HG03457 (cell line): ENCODE measurements at regions not wholly inside any gene's neighbourhood (a gene's known extent, or its start where the extent isn't known, plus 50 kb on each side); places are given as distances from the start of the nearest gene placed in this dataset.

Source experiments
- ATAC-seq: cut with Tn5 transposase; IDR thresholded peaks from one replicate; pipeline ENCODE4 v1.9.1; 2021; ENCODE audit warnings: moderate number of reproducible peaks; ENCODE audit not compliant: unreplicated experiment

DNA sequence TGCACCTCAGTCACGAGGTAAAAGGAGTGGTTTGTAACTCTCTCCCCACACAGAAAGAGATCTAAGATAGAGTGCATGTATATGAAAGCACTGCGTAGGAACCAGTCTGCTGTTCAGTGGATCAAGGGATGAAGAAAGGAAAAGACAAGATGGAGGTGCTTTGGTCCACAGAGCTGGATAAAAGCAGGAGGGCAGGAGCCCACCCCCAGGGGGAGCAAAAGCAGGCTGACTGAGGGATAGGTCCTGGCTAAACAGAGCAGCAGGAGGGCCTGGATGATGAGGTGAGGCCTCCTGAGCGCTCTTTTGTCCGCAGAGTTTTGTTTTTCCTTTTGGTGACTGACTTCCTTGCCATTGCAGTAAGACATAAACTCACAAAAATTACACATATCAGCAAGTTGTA is 293.5 kb upstream of the C9orf72 start:
- no peak for ATAC-seq

DNA sequence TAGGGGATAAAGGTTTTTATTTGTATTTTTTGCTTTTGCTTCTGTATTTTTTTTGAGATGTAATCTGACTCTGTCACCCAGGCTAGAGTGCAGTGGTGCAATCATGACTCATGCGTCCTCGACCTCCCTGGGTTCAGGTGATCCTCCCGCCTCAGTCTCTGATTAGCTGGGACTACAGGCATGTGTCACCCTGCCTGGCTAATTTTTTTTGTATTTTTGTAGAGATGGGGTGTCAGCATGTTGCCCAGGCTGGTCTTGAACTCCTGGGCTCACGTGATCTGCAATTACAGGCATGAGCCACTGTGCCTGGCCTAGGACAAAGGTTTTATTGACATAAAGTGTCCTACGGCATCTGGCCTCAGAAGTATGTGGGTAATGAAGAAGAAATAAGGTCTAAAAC is 297.1 kb upstream of the C9orf72 start:
- no peak for ATAC-seq

- ATAC-seq, result no peak
These were observed 306.9 kb upstream of the C9orf72 start for GRCh38 chr9:27880156-27880555.

DNA sequence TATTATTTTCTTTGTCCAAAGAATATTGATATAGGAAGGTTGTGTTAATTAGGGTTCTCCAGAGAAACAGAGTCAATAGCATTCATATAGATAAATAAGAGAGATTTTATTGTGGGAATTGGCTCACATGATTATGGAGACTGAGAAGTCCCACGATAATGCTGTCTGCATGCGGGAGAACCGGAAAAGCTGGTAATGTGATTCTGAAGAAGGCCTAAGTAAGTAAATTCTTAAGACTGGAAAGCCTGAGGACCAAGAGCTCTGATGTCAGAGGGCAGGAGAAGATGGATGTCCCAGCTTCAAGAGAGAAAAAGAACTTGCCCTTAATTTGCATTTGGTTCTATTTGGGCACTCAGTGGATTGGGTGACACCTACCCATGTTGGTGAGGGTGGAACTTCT is 307.4 kb upstream of the C9orf72 start:
- no peak for ATAC-seq

GRCh38 chr9:27888661-27889295 is 315.5 kb upstream of the C9orf72 start:
- ATAC-seq, result peak; percentile 99

DNA sequence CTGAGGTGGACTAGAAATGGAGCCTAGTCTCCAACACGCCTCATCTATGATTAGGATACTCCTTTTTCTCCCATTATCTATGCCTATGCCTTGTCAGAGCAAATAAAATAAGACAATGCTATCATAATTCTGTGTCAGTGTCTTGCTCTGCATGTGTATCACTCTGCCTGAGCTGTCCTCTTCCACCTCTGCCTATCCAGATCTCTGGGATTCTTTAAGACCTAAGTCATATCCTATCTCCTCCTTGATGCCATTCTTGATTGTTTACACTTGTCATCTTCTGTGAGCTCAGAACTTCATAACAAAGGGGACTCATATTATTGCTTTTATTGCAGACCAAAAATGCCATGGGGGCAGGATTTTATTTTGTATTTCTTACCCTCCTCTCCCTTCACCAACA is 351.2 kb upstream of the C9orf72 start:
- no peak for ATAC-seq

GRCh38 chr9:27925815-27926214 is 352.5 kb upstream of the C9orf72 start:
- ATAC-seq, result no peak

DNA sequence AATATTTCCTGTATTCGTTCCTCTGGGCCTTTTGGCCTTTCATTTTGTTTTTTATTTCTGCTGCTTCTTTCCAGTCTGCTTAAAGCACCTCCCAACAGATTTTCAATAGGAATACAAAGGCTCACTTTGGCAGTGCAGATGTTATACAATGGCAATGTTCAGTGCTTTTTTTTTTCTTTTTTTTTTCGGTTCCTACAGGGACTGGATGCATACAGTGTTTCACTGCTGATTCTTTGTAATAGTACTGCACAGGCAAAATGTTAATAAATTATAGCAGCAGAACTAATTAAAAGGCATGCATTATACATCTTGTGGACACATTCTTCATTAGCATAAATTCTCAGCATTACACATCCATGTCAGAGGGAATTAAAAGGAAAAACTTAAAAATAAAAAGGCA is 356.6 kb upstream of the C9orf72 start:
- no peak for ATAC-seq

GRCh38 chr9:27933210-27934025 is 360.1 kb upstream of the C9orf72 start:
- ATAC-seq, result no peak

DNA sequence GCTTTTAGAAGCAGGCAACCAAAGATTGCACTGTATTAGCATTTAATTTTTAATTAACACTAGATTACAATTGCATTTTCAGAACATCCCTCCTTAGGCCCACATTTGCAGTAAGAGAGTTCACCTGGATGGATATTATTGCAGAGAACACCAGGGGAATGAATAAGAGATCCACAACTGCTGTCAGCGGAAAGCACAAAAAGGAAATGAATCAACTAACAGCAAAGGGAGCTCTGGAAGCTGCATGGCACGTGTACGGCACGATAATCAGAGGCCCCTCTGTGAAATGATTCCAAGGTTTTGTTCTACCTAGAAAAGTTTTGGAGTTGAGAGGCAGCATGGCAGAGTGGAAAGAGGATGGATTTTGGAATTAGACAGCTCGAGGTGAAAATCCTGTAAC is 361.2 kb upstream of the C9orf72 start:
- no peak for ATAC-seq

- ATAC-seq, result no peak
These were observed 365.9 kb upstream of the C9orf72 start for GRCh38 chr9:27939186-27939585.

DNA sequence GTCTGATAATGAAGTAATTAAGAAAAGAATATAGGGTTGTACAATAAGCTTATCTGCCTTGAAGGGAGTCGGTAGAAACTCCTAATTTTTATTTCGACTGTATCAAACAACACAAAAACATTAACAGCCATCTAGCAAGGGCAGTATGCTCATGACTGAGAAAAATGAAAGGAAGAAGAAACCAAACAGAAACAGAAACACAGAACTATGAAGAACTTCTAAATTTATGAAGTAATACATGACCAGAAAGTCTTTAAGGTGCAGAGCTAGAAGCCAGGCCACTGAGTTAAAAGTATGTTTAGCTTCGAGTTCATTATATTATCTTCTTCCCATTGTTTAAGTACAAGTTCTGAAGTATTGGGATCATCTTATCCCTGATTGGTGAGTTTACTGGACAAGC is 367.3 kb upstream of the C9orf72 start:
- ATAC-seq, result no peak

DNA sequence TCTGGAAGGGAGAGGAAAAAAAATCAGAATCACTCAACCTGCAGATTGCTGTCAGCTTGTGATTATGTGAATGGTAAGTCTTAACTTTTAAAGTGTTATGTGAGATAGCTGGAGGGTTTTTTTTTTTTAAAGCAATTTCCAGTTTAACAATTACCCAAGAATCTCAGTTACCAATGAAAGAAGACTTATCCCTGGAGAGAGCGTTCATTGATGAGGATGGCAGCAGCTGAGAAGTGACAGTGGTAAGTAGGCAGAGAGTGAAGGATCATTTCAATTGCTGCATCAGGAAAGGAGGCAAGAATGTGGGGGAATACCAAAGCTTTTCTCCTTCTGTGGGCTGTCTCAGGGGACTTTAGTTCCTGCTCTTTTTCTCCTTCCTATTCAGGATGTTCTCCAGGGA is 370.2 kb upstream of the C9orf72 start:
- no peak for ATAC-seq

- ATAC-seq, result no peak
These were observed 372.1 kb upstream of the C9orf72 start for GRCh38 chr9:27945386-27945785.

- no peak for ATAC-seq
These were observed 377.1 kb upstream of the C9orf72 start for GRCh38 chr9:27950382-27950781.

DNA sequence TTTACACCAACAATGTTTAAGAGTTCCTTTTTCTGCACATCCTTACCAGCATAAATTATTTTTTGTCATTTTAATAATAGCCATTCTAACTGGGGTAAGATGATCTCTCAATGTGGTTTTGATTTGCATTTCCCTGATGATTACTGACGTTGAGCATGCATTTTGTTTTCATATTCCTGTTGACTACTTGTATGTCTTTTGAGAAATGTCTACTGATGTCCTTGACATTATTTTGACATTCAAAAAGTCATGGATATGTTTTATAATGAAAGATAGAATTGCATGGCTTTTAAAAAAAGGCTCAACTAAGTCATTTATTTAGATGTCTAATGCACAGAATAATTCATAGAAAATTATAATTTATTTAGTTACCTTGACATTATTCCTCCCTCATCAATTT is 381.6 kb upstream of the C9orf72 start:
- ATAC-seq, result no peak

DNA sequence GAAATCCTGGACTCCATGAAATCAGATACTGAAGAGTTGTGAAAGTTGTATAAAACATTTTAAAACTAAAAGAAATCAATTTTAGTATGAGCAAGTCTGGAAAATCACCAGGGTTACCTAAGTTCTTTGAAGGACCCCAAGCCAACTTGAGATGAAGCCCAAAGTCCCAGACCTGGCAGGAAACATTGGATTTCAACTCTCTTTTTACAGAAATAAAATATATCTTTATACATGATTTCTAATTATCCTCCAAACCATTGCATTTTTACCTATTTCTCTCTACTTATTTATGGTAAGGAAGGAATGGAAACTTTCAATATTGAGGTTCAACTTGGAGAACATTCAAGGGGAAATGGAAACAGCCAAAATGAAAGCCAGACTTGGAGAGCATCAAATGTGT is 390.6 kb upstream of the C9orf72 start:
- ATAC-seq, result no peak

DNA sequence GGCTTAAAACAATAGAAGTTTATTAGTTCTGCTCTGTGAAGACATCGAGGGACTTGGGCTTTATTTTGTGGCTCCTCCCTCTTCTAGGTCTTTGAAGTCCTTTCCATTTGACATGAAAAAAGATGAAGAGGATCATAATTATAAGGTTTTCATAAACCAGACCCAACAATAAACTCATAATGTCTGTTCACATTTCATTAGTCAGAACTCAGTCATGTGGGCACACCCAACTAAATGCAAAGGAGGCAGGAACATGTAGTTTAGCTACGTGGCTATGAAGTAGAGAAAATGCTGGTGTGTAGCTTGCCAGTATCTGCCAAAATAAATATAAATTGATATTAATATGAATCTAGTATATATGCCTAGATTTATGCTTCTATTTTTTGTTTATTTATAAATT is 393.9 kb upstream of the C9orf72 start:
- no peak for ATAC-seq

- ATAC-seq, result no peak
These were observed 404.6 kb upstream of the C9orf72 start for GRCh38 chr9:27977931-27978330.

DNA sequence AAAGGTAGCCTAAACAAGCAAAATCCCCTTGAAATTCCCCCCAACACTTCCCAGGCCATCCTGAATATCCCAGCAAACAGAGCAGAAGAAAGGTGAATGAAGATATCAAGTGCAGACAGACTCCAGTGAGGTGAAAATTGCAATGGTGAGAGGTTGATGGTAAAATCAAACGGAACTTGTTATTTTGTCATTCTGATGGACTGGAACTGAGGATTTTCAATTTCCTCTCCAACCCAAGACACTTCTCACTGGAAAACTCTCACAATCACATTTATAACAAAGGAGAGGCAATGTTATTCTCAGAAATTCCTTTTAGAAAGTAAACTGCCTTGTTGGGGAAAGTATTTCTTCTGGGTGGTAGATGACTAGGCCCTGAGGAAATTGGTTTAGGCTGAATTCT is 412.4 kb upstream of the C9orf72 start:
- ATAC-seq, result no peak

GRCh38 chr9:27990524-27990923 is 417.2 kb upstream of the C9orf72 start:
- ATAC-seq, result no peak

DNA sequence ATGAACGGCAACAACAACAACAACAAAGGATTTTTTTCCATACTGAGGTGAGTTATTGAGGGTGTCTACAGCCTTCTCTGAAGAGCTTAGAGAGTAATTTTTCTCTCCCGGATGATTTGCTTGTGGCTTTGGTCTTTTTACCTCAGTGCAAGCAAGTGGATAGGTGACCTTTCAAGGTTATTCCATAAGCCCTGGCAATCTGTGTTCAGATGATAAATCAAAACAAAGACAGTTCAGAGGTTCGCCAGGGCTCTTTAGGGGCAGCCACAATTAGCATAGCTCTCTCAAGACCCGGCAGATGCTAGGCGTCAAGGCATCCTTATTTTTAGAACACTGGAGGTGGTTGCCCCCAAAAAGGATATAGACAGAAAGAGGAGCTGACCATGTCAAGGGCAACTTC is 417.9 kb upstream of the C9orf72 start:
- ATAC-seq, result no peak

- no peak for ATAC-seq
These were observed 427.8 kb upstream of the C9orf72 start for GRCh38 chr9:28001096-28001495.
